ENCODE measurements at regions not wholly inside any gene's neighbourhood (a gene's known extent, or its start where the extent isn't known, plus 50 kb on each side); places are given as distances from the start of the nearest gene placed in this dataset.

GRCh38 chr1:242728696-242729095 lies 204.2 kb upstream of the PLD5 start:
- TF ChIP-seq NANOG (IDR thresholded peaks at IDR 0.05; ENCODE audit: borderline replicate concordance) = no peak
- no peak for TF ChIP-seq CTCF (conservative IDR thresholded peaks at IDR 0.05; ENCODE audit: low read depth in 2 of 2)
- TF ChIP-seq JUNB (IDR thresholded peaks at IDR 0.05; ENCODE audit: unreplicated experiment) = no peak

Data from GM23338 (cell line).